GM12878 (cell line): ENCODE measurements at regions not wholly inside any gene's neighbourhood (a gene's known extent, or its start where the extent isn't known, plus 50 kb on each side); places are given as distances from the start of the nearest gene placed in this dataset.

ENCODE experiments used
- ATAC-seq: fragments of 200-7000 bp; cut with Tn5 transposase; 3 replicates; pipeline ENCODE4 v1.9.1; 2020; ENCODE audit warnings: mild to moderate bottlenecking, moderate library complexity
- BruUV-seq: library from RNA; stranded (reverse); fragments of 400-500 nt; replicated peaks from 2 replicates; lab custom pipeline; 2021; lab: Mats Ljungman, UMichigan
- CTCF ChIA-PET: fragments of 300-600 bp; sonication (Branson Sonifier 250); formaldehyde crosslinking; extraction: SDS; loops from one replicate; lab custom pipeline; 2021; ENCODE audit warnings: inconsistent platforms; lab: Yijun Ruan, JAX
- POLR2A ChIA-PET: fragments of 350-600 bp; formaldehyde crosslinking; extraction: SDS; loops from one replicate; lab custom pipeline; 2021; ENCODE audit warnings: inconsistent platforms; lab: Charles Lee
- RAD21 ChIA-PET: fragments of 300-600 bp; sonication (Branson Sonifier 250); formaldehyde crosslinking; loops from one replicate; lab custom pipeline; 2023; ENCODE audit warnings: antibody characterized with exemption; ENCODE audit not compliant: unreplicated experiment; lab: Charles Lee
- SMC1A ChIA-PET: fragments of 300-600 bp; sonication (Branson Sonifier 250); formaldehyde crosslinking; loops from one replicate; lab custom pipeline; 2023; ENCODE audit not compliant: unreplicated experiment, uncharacterized antibody; lab: Charles Lee
- DNase-seq: peaks from one replicate; pipeline ENCODE4 v3.0.0-alpha.2; 2011; ENCODE audit warnings: low read depth, low spot score
- FAIRE-seq: peaks from 3 replicates; lab custom pipeline; 2011; peaks lifted over from hg19 to GRCh38; lab: Jason Lieb, UNC
- H2AFZ ChIP-seq: 2 replicates; pipeline ENCODE4 v1.6.0; 2011; ENCODE audit warnings: low read depth, low read length, control low read depth; ENCODE audit not compliant: control insufficient read depth
- H3K27ac ChIP-seq: 2 replicates; pipeline ENCODE4 v1.5.1; 2011; ENCODE audit warnings: control low read depth; ENCODE audit not compliant: control insufficient read depth, insufficient read depth
- H3K27me3 ChIP-seq, 2 experiments: replicated peaks in 1 of 2; 2 replicates each; pipeline versions ENCODE4 v1.6.0 to v1.6.1; 2011; ENCODE audit warnings: low read length in 1 of 2; ENCODE audit not compliant: control insufficient read depth in 2 of 2, insufficient read depth in 2 of 2
- H3K36me3 ChIP-seq, 2 experiments: 2 replicates each; pipeline ENCODE4 v1.5.1; 2011; ENCODE audit warnings: low read length in 1 of 2; ENCODE audit not compliant: control insufficient read depth in 2 of 2, insufficient read depth in 2 of 2
- H3K4me1 ChIP-seq: 2 replicates; pipeline ENCODE4 v1.6.1; 2011; ENCODE audit warnings: mild to moderate bottlenecking, low read length, moderate library complexity, mixed read lengths; ENCODE audit not compliant: control insufficient read depth, insufficient read depth
- H3K4me2 ChIP-seq: 2 replicates; pipeline ENCODE4 v1.6.0; 2011; ENCODE audit warnings: control low read depth; ENCODE audit not compliant: control insufficient read depth, insufficient read depth
- H3K4me3 ChIP-seq: fragments of 200-600 bp; sonication (generic); 2 replicates; pipeline ENCODE4 v1.5.1; 2016
- H3K79me2 ChIP-seq: 2 replicates; pipeline ENCODE4 v1.6.0; 2011; ENCODE audit warnings: low read length; ENCODE audit not compliant: control insufficient read depth, insufficient read depth
- H3K9ac ChIP-seq: 2 replicates; pipeline ENCODE4 v1.8.0; 2011; ENCODE audit warnings: low read length, control low read depth, mixed read lengths; ENCODE audit not compliant: control insufficient read depth, insufficient read depth
- H3K9me3 ChIP-seq: replicated peaks from 3 replicates; pipeline ENCODE4 v1.5.1; 2011; ENCODE audit warnings: mild to moderate bottlenecking, low read length; ENCODE audit not compliant: control insufficient read depth, insufficient read depth
- H4K20me1 ChIP-seq: 2 replicates; pipeline ENCODE4 v1.6.0; 2011; ENCODE audit not compliant: control insufficient read depth, insufficient read depth
- DPF2 ChIP-seq: fragments of 450-650 bp; IDR thresholded peaks from 2 replicates; pipeline ENCODE4 v1.6.1; 2017; ENCODE audit warnings: mild to moderate bottlenecking
- EP300 ChIP-seq, 2 experiments: fragments of 150-350 bp in 1 of 2; IDR thresholded peaks; 2 replicates each; pipeline ENCODE4 v1.6.1; 2011 to 2012; ENCODE audit warnings: low read depth in 2 of 2, low read length in 2 of 2, borderline replicate concordance in 1 of 2, improper control_type of control experiment in 1 of 2, inconsistent platforms in 1 of 2; ENCODE audit not compliant: control insufficient read depth in 1 of 2
- JUNB ChIP-seq: IDR thresholded peaks from 2 replicates; pipeline ENCODE4 v1.6.1; 2016; ENCODE audit warnings: antibody characterized with exemption, mild to moderate bottlenecking
- NR2C1 ChIP-seq: fragments of 450-650 bp; IDR thresholded peaks from 2 replicates; pipeline ENCODE4 v1.6.1; 2017; ENCODE audit warnings: antibody characterized with exemption, mild to moderate bottlenecking, moderate library complexity
- POU2F2 ChIP-seq: IDR thresholded peaks from 3 replicates; pipeline ENCODE4 v1.6.1; 2011; ENCODE audit warnings: low read depth, mild to moderate bottlenecking, low read length, borderline replicate concordance
- YBX1 ChIP-seq: fragments of 450-650 bp; IDR thresholded peaks from 2 replicates; pipeline ENCODE4 v1.6.1; 2016; ENCODE audit warnings: antibody characterized with exemption
- YY1 ChIP-seq: IDR thresholded peaks from 2 replicates; pipeline ENCODE4 v1.6.1; 2011; ENCODE audit warnings: low read depth, mild to moderate bottlenecking, low read length
- in situ Hi-C: fragments of 300-500 bp; cut with MboI; formaldehyde crosslinking; loops from 9 replicates; pipeline ENCODE4 v1.14.3; 2018; ENCODE audit warnings: mixed read lengths
- intact Hi-C: fragments of 100-400 bp; cut with micrococcal nuclease; formaldehyde crosslinking; loops from one replicate; pipeline ENCODE4 v1.14.2; 2022; ENCODE audit not compliant: unreplicated experiment
- TF ChIP-seq, protein P1 (sequence below): fragments of 150-350 bp; IDR thresholded peaks from 2 replicates; pipeline ENCODE4 v1.6.1; 2014; ENCODE audit warnings: mild to moderate bottlenecking, low read depth, low read length
- TF ChIP-seq, protein P2 (sequence below): IDR thresholded peaks from 2 replicates; pipeline ENCODE4 v1.6.1; 2012; ENCODE audit warnings: improper control_type of control experiment, low read depth, low read length; ENCODE audit not compliant: insufficient replicate concordance
- TF ChIP-seq, protein P3 (sequence below): IDR thresholded peaks from 2 replicates; pipeline ENCODE4 v1.6.1; 2012; ENCODE audit warnings: low read depth, low read length, improper control_type of control experiment
- TF ChIP-seq, protein P4 (sequence below): fragments of 150-350 bp; IDR thresholded peaks from 2 replicates; pipeline ENCODE4 v1.6.1; 2016; ENCODE audit warnings: low read depth, low read length
- TF ChIP-seq, protein P5 (sequence below): fragments of 450-650 bp; IDR thresholded peaks from 2 replicates; pipeline ENCODE4 v1.6.1; 2014; ENCODE audit warnings: mild to moderate bottlenecking

DNA sequence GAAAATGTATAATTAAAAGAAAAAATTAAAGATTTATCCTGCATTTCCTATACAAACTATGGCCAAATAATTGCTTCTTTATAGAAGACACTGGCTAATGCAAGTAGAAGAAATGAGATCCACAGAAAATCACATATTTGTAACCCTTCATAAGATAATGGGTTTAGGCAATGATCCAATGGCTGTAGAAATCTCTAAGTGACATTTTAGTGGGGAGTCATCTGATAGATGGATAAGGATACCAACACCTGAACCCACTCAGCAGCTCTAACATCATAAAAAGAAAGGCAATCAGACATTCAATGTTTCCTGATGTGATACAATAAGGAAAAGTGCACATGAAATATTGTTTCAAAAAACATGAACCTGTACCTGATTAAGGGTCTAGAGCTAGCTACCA is 297.5 kb downstream of the CXCL12 start:
- no peaks in the 10 kb centered on the region; the same call in 2 of the 3 replicates for H3K9me3 ChIP-seq
- H3K4me2 ChIP-seq, result no peak overlapping the region
- ChIA-PET RAD21 (no interaction called here), CTCF (no interaction called here), POLR2A (no interaction called here)
- TF ChIP-seq DPF2, result no peak
- no peak for TF ChIP-seq NR2C1
- TF ChIP-seq, protein P1, sequence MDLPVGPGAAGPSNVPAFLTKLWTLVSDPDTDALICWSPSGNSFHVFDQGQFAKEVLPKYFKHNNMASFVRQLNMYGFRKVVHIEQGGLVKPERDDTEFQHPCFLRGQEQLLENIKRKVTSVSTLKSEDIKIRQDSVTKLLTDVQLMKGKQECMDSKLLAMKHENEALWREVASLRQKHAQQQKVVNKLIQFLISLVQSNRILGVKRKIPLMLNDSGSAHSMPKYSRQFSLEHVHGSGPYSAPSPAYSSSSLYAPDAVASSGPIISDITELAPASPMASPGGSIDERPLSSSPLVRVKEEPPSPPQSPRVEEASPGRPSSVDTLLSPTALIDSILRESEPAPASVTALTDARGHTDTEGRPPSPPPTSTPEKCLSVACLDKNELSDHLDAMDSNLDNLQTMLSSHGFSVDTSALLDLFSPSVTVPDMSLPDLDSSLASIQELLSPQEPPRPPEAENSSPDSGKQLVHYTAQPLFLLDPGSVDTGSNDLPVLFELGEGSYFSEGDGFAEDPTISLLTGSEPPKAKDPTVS, result no peak
- TF ChIP-seq, protein P2, sequence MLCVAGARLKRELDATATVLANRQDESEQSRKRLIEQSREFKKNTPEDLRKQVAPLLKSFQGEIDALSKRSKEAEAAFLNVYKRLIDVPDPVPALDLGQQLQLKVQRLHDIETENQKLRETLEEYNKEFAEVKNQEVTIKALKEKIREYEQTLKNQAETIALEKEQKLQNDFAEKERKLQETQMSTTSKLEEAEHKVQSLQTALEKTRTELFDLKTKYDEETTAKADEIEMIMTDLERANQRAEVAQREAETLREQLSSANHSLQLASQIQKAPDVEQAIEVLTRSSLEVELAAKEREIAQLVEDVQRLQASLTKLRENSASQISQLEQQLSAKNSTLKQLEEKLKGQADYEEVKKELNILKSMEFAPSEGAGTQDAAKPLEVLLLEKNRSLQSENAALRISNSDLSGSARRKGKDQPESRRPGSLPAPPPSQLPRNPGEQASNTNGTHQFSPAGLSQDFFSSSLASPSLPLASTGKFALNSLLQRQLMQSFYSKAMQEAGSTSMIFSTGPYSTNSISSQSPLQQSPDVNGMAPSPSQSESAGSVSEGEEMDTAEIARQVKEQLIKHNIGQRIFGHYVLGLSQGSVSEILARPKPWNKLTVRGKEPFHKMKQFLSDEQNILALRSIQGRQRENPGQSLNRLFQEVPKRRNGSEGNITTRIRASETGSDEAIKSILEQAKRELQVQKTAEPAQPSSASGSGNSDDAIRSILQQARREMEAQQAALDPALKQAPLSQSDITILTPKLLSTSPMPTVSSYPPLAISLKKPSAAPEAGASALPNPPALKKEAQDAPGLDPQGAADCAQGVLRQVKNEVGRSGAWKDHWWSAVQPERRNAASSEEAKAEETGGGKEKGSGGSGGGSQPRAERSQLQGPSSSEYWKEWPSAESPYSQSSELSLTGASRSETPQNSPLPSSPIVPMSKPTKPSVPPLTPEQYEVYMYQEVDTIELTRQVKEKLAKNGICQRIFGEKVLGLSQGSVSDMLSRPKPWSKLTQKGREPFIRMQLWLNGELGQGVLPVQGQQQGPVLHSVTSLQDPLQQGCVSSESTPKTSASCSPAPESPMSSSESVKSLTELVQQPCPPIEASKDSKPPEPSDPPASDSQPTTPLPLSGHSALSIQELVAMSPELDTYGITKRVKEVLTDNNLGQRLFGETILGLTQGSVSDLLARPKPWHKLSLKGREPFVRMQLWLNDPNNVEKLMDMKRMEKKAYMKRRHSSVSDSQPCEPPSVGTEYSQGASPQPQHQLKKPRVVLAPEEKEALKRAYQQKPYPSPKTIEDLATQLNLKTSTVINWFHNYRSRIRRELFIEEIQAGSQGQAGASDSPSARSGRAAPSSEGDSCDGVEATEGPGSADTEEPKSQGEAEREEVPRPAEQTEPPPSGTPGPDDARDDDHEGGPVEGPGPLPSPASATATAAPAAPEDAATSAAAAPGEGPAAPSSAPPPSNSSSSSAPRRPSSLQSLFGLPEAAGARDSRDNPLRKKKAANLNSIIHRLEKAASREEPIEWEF, result no peak
- TF ChIP-seq EP300 (IDR thresholded peaks at IDR 0.05; ENCODE audit: borderline replicate concordance in 1 of 2, control insufficient read depth in 1 of 2, low read depth in 2 of 2, low read length in 2 of 2), result no peak
- TF ChIP-seq, protein P3, sequence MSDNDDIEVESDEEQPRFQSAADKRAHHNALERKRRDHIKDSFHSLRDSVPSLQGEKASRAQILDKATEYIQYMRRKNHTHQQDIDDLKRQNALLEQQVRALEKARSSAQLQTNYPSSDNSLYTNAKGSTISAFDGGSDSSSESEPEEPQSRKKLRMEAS, result no peak
- no peak for TF ChIP-seq YBX1
- no peak for TF ChIP-seq YY1
- TF ChIP-seq, protein P4, sequence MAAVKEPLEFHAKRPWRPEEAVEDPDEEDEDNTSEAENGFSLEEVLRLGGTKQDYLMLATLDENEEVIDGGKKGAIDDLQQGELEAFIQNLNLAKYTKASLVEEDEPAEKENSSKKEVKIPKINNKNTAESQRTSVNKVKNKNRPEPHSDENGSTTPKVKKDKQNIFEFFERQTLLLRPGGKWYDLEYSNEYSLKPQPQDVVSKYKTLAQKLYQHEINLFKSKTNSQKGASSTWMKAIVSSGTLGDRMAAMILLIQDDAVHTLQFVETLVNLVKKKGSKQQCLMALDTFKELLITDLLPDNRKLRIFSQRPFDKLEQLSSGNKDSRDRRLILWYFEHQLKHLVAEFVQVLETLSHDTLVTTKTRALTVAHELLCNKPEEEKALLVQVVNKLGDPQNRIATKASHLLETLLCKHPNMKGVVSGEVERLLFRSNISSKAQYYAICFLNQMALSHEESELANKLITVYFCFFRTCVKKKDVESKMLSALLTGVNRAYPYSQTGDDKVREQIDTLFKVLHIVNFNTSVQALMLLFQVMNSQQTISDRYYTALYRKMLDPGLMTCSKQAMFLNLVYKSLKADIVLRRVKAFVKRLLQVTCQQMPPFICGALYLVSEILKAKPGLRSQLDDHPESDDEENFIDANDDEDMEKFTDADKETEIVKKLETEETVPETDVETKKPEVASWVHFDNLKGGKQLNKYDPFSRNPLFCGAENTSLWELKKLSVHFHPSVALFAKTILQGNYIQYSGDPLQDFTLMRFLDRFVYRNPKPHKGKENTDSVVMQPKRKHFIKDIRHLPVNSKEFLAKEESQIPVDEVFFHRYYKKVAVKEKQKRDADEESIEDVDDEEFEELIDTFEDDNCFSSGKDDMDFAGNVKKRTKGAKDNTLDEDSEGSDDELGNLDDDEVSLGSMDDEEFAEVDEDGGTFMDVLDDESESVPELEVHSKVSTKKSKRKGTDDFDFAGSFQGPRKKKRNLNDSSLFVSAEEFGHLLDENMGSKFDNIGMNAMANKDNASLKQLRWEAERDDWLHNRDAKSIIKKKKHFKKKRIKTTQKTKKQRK, result no peak
- TF ChIP-seq POU2F2, result no peak
- no peak for TF ChIP-seq JUNB
- TF ChIP-seq, protein P5, sequence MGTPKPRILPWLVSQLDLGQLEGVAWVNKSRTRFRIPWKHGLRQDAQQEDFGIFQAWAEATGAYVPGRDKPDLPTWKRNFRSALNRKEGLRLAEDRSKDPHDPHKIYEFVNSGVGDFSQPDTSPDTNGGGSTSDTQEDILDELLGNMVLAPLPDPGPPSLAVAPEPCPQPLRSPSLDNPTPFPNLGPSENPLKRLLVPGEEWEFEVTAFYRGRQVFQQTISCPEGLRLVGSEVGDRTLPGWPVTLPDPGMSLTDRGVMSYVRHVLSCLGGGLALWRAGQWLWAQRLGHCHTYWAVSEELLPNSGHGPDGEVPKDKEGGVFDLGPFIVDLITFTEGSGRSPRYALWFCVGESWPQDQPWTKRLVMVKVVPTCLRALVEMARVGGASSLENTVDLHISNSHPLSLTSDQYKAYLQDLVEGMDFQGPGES, result no peak
- TF ChIP-seq, all 136 proteins: peak for 0
- in situ Hi-C loops, result no loop called here
- no TSS peak for BruUV-seq
- intact Hi-C loops, result no loop called here
- Histone ChIP-seq H3K9ac (no peak overlapping the region), H3K4me1 (no peaks in the 10 kb centered on the region), H2AFZ (no peak overlapping the region), H4K20me1 (no peaks in the 10 kb centered on the region), H3K27ac (no peak overlapping the region), H3K36me3 (no peaks in the 10 kb centered on the region), H3K4me3 (no peak overlapping the region), H3K27me3 (no peaks in the 10 kb centered on the region), H3K79me2 (no peaks in the 10 kb centered on the region)
- ATAC-seq, result no peak
- no peak for DNase-seq
- FAIRE-seq, result no peak
- SMC1A ChIA-PET, result no interaction called here
